RWPE2 (cell line): ENCODE measurements at regions not wholly inside any gene's neighbourhood (a gene's known extent, or its start where the extent isn't known, plus 50 kb on each side); places are given as distances from the start of the nearest gene placed in this dataset.

Experiments
- ATAC-seq: fragments of 200-7000 bp; cut with Tn5 transposase; 3 replicates; pipeline ENCODE4 v1.9.1; 2021; ENCODE audit warnings: low read depth
- DNase-seq: peaks from one replicate; pipeline ENCODE4 v3.0.0-alpha.2; 2020; ENCODE audit warnings: low spot score
- H3K27ac ChIP-seq: fragments of 450-650 bp; 2 replicates; pipeline ENCODE4 v1.5.1; 2017; ENCODE audit warnings: mild to moderate bottlenecking; ENCODE audit not compliant: poor library complexity, severe bottlenecking
- H3K27me3 ChIP-seq: fragments of 250-450 bp; sonication (Bioruptor Pico); 2 replicates; pipeline ENCODE4 v1.5.1; 2021; ENCODE audit warnings: mild to moderate bottlenecking, moderate library complexity; ENCODE audit not compliant: insufficient read depth, poor library complexity, severe bottlenecking
- H3K36me3 ChIP-seq: fragments of 250-450 bp; sonication (Bioruptor Pico); 2 replicates; pipeline ENCODE4 v1.5.1; 2020; ENCODE audit warnings: low read depth, mild to moderate bottlenecking, moderate library complexity
- H3K4me1 ChIP-seq: fragments of 250-450 bp; sonication (Bioruptor Pico); 2 replicates; pipeline ENCODE4 v1.5.1; 2021; ENCODE audit warnings: mild to moderate bottlenecking, moderate library complexity; ENCODE audit not compliant: insufficient read depth, poor library complexity, severe bottlenecking
- H3K4me3 ChIP-seq: fragments of 250-450 bp; sonication (Bioruptor Pico); 2 replicates; pipeline ENCODE4 v1.5.1; 2021; ENCODE audit warnings: mild to moderate bottlenecking, moderate library complexity; ENCODE audit not compliant: severe bottlenecking
- H3K9me3 ChIP-seq: fragments of 250-450 bp; sonication (Bioruptor Pico); 2 replicates; pipeline ENCODE4 v1.5.1; 2021; ENCODE audit warnings: mild to moderate bottlenecking, moderate library complexity; ENCODE audit not compliant: severe bottlenecking
- CTCF ChIP-seq: fragments of 450-650 bp; IDR thresholded peaks from one replicate; pipeline ENCODE4 v1.5.1; 2017; ENCODE audit warnings: mild to moderate bottlenecking, moderate library complexity; ENCODE audit not compliant: poor library complexity, severe bottlenecking

GRCh38 chr1:80444171-80444570 is 1356.6 kb upstream of the ADGRL2 start:
- TF ChIP-seq CTCF: no peak
- H3K4me1 ChIP-seq: no peaks in the 10 kb centered on the region
- H3K9me3 ChIP-seq: no peaks in the 10 kb centered on the region
- ATAC-seq (no peak), DNase-seq (no peak)
- no peaks in the 10 kb centered on the region for H3K36me3 ChIP-seq
- H3K27ac ChIP-seq: no peak overlapping the region
- H3K4me3 ChIP-seq: no peak overlapping the region
- no peaks in the 10 kb centered on the region for H3K27me3 ChIP-seq

DNA sequence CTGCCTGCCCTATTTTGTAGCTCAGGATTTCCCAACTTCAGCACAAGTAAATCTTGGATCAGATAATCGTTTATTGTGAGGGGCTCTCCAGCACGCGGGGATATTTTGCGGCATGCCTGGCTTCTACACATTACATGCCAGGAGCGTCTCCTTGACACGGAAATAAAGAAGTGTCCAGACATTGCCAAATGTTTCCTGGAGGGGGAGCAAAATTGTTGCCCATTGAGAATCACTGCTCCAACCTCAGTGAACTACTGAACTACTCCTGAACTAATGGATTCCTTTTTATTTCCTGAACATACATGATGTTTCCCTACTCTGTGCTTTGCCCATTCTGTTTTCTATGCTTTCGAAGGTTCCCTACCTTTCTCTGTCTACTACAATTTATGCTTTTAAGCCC is 1359.1 kb upstream of the ADGRL2 start:
- DNase-seq: no peak
- no peak for TF ChIP-seq CTCF
- no peaks in the 10 kb centered on the region for H3K4me1 ChIP-seq
- H3K4me3 ChIP-seq: no peak overlapping the region
- ATAC-seq: no peak
- no peaks in the 10 kb centered on the region for H3K36me3 ChIP-seq
- no peak overlapping the region for H3K27ac ChIP-seq
- peaks cover 3% of the 10 kb centered on the region for H3K9me3 ChIP-seq
- H3K27me3 ChIP-seq: no peaks in the 10 kb centered on the region

- H3K4me1 ChIP-seq: no peaks in the 10 kb centered on the region
- H3K27me3 ChIP-seq: no peaks in the 10 kb centered on the region
- DNase-seq (no peak), ATAC-seq (no peak)
- no peak overlapping the region for H3K27ac ChIP-seq
- H3K36me3 ChIP-seq: no peaks in the 10 kb centered on the region
- no peak for TF ChIP-seq CTCF
- H3K9me3 ChIP-seq: peaks cover 3% of the 10 kb centered on the region
- H3K4me3 ChIP-seq: no peak overlapping the region
Observed at GRCh38 chr1:80436851-80437250, 1363.9 kb upstream of the ADGRL2 start.

DNA sequence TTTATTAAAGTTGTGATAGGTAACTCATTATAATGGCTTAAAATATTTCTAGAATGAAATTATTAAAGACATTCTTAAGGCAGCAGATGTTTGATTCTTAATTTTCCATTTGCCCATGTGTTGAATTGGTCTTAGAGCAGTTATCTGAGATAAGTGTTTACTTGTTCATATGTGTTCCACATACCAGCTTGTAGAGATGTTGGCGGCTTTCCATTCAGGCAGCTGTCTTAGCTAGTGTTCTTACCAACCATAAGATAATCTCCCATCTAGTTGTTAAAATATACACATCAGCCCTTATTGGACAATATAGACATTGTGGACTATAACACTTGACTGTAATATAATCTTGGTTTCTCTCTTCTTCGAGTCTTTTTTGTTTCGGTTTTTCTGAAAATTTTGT is 1372.9 kb upstream of the ADGRL2 start:
- no peak for DNase-seq
- no peak for ATAC-seq
- no peaks in the 10 kb centered on the region for H3K9me3 ChIP-seq

DNA sequence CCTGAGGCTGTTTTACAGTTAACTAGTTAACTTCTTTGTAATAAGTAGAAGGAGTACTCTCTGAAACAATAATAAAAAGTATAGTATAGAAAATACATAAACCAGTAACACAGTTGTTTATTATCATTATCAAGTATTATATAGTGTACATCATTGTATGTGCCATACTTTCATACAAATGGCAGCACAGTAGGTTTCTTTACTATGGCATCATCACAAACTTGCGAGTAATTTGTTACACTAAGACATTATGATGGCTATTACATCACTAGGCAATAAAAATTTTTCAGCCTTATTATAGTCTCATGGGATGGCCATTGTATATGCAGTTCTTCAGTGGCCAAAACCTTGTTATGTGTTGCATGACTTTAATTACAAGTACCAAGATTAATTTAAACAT is 1376.5 kb upstream of the ADGRL2 start:
- H3K9me3 ChIP-seq: no peaks in the 10 kb centered on the region
- no peak overlapping the region for H3K27ac ChIP-seq
- DNase-seq (no peak), ATAC-seq (no peak)
- no peaks in the 10 kb centered on the region for H3K27me3 ChIP-seq
- no peak overlapping the region for H3K4me3 ChIP-seq
- peak; percentile 30 for TF ChIP-seq CTCF
- H3K4me1 ChIP-seq: no peaks in the 10 kb centered on the region
- H3K36me3 ChIP-seq: no peaks in the 10 kb centered on the region

More for the DNA sequence above, 1372.9 kb upstream of the ADGRL2 start:
- Histone ChIP-seq H3K36me3 (no peaks in the 10 kb centered on the region), H3K4me3 (no peak overlapping the region), H3K27ac (no peak overlapping the region), H3K27me3 (no peaks in the 10 kb centered on the region), H3K4me1 (no peaks in the 10 kb centered on the region)
- TF ChIP-seq CTCF: no peak
